Pons (tissue), 1 donor: ENCODE measurements at regions not wholly inside any gene's neighbourhood (a gene's known extent, or its start where the extent isn't known, plus 50 kb on each side); places are given as distances from the start of the nearest gene placed in this dataset.

Experiments
- DNase-seq: peaks from one replicate; pipeline ENCODE4 v3.0.0-alpha.2; 2016; ENCODE audit warnings: low spot score

- no peak for DNase-seq
Measured at GRCh38 chr5:88544136-88544645, 275.5 kb upstream of the TMEM161B start.

DNA sequence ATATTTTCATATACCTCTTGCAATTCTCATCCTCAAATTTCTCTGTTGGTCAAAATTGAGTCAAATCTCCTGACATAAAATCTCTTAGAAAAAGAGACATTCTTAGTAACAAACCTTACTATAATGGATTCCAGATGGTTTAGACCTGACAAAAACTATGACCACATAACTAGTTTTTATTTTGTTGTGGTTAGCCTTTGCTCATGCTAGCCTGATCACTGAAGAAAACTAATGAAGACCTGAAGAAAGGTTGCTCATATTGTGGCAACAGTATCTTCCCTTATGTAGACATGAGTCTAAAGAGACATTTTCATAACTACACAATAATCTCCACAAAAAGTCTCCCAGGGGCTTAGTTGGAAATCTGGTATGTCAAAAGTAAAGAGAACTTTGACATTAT, 274.1 kb upstream of the TMEM161B start:
- no peak for DNase-seq

DNA sequence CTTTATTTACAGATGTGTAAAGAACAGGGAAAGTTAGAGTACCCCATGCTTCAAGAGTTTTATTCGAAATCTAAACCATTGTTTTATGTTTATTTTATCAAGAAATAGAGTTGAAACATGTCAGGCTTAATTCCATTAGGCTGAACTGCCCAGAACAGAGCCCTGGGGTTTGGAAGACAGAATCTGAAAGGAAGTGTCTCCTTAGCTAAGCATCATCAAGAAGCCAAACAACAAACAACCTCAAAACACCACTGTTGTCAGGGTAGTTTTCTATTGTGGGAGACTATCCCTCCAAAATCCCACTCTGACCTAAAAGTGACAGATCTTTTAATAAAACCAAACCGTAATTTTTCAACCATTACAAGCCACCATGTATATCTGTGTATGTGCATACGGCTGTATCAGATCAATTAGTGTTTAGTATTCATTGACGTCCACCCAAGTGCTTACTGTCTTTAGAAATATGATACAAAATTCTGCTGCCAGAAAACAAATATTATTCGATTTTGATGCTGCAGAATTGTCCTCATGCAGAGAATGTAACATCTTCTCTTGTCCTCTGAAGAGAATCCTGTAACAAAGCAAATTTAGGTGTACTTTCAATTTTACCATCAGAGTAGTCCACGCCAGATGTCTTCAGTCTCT, 271.9 kb upstream of the TMEM161B start:
- no peak for DNase-seq

- no peak for DNase-seq
Measured at GRCh38 chr5:88539693-88540365, 271.2 kb upstream of the TMEM161B start.

DNA sequence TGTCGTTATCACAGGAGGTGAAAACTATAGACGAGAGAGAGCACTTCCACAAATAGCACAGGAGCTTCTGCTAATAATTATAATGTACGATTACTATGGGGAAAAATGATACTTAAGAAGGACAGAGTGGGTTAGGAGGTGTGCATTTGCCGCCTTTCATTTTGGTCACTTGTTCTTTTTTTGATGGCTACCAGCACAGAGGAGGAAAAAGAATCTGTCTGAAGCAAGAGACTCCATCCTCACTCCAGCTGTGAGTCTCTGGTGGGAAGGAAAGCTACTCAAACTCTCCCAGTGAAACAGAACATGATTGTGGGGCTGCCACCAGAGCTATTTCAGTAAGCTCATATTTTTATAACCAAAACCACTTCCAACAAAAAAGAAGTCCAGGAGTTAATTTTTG, 270.4 kb upstream of the TMEM161B start:
- no peak for DNase-seq

DNA sequence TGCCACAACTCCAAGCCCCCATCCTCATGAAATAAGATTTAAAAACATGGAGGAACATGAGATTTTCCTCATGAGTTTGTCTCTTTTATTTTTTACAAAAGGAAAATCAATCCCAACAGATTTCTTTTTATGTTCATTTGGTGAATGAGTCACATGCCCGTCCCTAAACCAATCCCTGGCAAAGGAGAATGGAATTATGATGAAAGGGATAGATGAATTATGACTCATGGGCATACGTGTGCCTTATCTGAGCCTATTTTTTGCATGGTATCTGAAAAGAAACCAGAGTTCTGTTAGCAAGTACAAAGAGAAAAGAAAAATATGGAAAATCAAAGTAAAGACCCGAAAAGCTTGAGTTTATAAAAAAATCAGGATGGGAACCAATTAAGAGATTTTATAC, 267.5 kb upstream of the TMEM161B start:
- no peak for DNase-seq

- DNase-seq, result no peak
Measured at GRCh38 chr5:88524941-88525340, 256.3 kb upstream of the TMEM161B start.

GRCh38 chr5:88519066-88519465, 250.4 kb upstream of the TMEM161B start:
- DNase-seq, result no peak

- DNase-seq, result no peak
Measured at GRCh38 chr5:88518131-88519016, 249.7 kb upstream of the TMEM161B start.

DNA sequence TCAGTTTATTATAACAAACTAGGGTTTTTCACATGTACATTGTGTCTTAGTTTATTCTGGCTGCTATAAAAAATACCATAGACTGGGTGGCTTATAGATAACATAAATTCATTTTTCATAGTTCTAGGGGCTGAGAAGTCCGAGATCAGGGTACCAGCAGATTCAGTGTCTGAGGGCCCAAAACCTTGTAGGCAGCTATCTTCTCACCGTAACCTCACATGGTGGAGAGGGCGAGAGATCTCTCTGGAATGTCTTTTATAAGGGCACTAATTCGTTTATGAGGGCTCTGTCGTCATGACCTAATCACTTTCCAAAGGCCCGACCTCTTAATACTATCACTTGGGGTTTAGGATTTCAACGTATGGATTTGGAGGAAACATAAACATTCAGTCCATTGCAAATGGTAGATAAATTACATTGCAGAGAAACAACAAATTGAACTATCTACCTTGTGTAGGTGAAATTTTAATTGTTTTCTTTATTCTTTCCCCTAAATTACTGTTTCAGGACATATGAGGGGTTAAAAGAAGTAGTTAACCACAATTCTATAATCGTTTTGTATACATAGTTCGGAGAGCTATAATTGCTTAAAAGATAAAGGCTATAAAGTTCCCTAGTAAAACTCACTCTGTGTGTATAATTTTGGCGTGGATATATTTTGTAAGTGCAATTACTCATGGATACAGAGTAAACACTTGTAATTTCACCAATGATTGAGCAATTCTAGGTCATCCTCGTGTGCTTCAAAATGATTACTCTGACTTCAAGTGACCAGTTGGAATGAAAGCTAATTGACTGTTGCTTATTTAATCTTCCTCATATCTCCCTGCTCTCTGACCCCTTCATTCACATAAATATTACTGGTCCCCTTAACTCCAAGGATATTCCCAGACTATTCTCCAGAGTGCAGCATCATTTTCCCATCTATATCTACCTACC, 247.5 kb upstream of the TMEM161B start:
- DNase-seq, result no peak

DNA sequence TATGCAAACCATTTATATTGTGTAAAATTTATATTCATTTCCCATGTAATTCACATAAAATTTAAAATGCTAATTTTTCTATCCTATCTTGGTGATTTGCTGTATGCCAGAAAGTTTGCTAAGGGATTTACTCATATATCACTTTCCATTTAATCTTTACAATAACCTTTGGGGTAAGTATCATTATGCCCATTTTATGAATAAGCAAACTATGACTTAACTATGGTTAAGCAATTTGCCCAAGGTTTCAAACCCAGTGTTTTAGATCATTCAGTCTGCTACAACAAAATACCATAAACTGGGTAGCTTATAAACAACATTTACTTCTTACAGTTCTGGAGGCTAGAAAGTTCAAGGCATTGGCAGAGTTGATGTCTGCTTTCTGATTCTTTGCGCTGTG, 246.4 kb upstream of the TMEM161B start:
- DNase-seq, result no peak

GRCh38 chr5:88509403-88509802, 240.8 kb upstream of the TMEM161B start:
- DNase-seq, result no peak

- DNase-seq, result no peak
Measured at GRCh38 chr5:88507261-88507660, 238.6 kb upstream of the TMEM161B start.

GRCh38 chr5:88503406-88503805, 234.8 kb upstream of the TMEM161B start:
- DNase-seq, result peak; percentile 15

GRCh38 chr5:88503041-88503345, 234.3 kb upstream of the TMEM161B start:
- DNase-seq, result peak; percentile 49

- peak; percentile 64 for DNase-seq
Measured at GRCh38 chr5:88502179-88503040, 233.8 kb upstream of the TMEM161B start.

DNA sequence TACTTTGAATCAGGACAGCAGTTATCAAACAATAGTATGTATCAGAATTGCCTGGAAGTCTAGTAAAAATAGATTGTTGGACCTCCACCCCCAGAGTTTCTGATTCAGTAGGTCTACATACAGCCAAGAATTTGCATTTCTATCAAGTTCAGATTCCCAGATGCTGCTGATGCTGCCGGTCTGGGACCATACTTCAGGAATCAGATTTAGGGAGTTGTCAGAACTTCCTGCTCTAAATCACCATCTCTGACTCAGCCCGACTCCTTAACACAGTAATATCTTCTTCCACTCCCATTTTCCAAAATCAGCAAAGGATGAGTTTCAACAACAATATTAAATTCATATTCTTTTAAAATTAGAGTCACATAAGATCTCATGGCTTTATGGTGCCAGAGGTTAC, 227.2 kb upstream of the TMEM161B start:
- no peak for DNase-seq

DNA sequence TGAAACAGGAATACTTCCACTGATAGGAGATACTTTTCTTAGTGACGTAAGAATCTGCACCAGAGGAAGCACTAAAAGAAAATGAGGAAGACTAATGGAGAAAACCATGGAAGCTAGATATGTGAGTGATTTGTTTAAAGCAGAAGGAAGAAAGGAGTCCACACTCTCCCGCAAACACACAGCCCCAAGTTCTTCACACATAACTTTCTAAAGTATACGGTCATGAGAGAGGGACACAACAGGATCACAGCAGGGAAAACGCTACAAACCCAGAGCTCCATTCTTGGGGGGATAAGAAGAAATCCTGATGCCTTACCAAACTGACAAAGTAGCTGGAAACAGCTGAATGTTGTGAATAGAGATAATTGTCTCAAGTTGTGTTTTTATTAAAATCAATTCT, 222.2 kb upstream of the TMEM161B start:
- no peak for DNase-seq

- DNase-seq, result no peak
Measured at GRCh38 chr5:88489364-88489763, 220.7 kb upstream of the TMEM161B start.

DNA sequence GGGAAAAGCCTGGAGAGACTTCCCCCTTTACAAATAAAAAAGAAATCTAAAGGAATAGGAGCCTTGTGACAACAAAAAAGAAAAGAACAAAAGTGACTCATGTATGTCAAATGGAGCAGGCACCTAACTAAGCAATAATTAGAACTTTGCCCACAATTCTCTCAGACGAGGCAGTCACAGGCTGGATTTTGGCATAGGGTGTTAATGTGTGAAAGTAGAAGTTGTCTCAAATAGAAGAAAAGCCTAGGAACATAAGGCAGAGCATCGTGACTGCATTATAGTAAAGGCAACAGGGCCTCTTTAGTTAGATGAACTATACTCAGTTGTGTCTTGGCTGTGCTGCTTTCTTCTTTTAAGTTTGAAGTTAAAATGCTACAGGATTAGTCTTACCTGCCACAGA, 219.9 kb upstream of the TMEM161B start:
- no peak for DNase-seq

- DNase-seq, result no peak
Measured at GRCh38 chr5:88488130-88488529, 219.5 kb upstream of the TMEM161B start.
